GM19043 (cell line): ENCODE measurements at regions not wholly inside any gene's neighbourhood (a gene's known extent, or its start where the extent isn't known, plus 50 kb on each side); places are given as distances from the start of the nearest gene placed in this dataset.

ENCODE experiments used
- ATAC-seq: cut with Tn5 transposase; IDR thresholded peaks from one replicate; pipeline ENCODE4 v1.9.1; 2021; ENCODE audit warnings: low read depth; ENCODE audit not compliant: unreplicated experiment

DNA sequence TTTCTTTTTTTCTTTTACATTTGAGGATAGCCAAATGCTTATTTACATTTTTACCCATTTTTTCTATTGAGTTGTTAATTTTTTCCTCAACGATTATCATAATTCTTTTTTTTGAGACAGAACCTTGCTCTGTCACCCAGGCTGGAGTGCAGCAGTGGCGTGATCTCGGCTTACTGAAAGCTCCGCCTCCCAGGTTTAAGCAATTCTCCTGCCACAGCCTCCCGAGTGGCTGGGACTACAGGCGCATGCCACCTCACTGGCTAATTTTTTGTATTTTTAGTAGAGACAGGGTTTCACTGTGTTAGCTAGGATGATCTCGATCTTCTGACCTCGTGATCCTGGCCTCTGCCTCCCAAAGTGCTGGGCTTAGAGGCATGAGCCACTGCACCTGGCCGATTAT is 208.7 kb downstream of the LIG4 start:
- no peak for ATAC-seq

DNA sequence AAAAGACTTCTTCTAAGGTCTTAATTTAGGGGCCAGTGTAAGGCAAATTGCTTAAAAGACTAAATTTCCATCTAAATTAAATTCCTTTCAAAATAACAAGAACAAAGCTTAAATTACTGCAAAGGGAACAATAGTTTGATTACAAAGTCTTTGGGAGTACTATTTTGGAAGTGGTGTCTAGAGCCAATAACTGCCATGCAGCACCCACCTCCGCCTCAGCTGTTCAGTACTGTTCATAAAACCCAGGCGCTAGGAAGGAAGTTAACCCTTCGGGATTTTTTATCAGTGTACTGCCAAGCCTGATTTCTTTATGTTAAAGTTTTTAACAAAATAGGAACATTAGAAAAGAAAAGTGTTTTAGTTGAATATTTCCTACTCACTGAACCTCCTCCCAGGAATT is 210.1 kb downstream of the LIG4 start:
- ATAC-seq, result no peak

DNA sequence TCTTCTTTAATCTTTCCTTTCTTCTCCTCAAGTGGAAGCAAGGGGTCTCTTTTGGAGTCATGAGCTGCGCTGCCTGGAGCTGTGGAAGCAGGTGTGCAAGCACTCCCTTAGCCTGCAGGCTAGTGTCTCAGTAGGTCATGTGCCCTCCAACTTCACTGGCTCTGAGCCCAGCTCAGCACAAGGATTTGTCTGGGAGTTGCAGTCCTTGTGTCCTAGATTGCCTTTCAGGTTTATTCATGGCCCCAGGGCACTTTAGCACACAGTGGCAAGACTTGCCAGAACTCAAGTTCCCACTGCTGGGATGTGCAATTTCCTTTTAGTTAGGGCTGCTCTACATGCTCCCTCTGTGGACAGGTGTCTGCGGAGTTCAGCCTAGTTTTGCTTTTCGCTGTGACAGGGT is 211.7 kb downstream of the LIG4 start:
- no peak for ATAC-seq

DNA sequence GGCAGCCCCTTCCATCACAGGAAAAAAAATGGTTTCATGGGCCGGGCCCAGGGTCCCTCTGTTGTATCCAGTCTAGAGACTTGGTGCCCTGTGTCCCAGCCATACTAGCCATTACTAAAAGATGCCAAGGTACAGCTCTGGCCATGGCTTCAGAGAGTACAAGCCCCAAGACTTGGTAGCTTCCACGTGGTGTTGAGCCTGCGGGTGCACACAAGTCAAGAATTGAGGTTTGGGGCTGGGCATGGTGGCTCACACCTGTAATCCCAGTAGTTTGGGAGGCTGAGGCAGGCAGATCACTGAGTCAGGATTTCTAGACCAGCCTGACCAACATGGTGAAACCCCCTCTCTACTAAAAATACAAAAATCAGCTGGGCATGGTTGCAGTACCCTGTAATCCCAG is 214.3 kb downstream of the LIG4 start:
- no peak for ATAC-seq

DNA sequence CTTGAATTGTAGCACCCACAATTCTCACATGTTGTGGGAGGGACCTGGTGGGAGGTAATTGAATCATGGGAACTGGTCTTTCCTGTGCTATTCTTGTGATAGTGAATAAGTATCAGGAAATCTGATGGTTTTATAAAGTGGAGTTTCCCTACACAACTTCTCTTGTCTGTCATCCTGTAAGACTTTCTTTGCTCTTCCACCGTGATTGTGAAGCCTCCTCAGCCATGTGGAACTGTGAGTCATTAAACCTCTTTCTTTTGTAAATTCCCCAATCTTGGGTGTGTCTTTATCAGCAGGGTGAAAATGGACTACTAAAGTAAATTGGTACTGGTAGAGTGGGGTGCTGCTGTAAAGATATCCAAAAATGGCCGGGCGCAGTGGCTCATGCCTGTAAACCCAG is 215.6 kb downstream of the LIG4 start:
- ATAC-seq, result no peak

DNA sequence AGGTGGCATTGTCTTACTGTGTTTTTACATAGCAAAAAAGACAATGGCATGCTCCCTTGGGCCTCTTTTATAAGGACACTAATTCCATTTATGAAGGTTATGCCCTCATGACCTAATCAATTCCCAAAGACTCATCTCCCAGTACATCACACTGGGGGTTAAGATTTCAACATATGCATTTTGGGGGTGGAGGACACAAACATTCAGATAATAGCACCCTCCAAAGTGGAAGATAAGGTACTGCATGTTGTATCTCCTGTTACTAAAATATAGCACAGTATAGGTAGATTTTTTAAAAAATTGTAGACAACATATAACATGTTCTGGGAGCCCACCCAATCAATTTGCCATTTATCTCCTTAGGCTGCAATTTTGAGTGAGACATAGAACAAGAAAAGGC is 221.2 kb downstream of the LIG4 start:
- ATAC-seq, result no peak

DNA sequence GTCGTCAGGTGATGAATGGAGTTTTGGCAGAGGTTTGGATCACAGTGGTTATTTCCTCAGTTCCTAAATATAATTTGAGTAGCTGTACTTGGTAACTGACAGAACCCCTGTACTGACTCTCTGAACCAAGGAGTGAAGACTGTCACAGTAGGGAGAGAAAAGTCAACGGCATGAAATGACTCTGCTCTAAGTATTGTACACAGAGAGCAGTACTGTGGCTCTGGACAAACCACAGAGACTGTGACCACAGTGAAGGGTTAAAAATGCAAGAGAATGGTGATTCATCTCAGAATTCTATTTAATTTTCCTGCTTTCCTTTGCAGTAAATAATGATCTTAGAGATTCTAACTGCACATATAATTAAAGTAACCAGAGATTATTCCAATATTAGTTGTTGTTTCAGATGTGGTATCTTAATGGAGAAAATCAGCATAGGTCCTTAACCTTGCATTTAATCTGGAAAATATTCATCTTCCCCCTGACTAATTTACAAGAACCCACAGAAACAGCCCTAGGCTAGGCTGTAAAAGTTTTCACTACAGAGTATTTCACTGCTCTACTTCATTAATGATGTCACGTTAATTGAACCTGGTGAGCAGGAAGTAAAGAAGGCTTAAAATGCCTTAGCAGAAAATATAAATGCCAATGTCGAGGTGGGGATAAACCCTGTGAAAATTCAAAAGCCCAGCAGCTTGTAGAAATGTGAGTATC is 221.9 kb downstream of the LIG4 start:
- peak; percentile 48 for ATAC-seq

DNA sequence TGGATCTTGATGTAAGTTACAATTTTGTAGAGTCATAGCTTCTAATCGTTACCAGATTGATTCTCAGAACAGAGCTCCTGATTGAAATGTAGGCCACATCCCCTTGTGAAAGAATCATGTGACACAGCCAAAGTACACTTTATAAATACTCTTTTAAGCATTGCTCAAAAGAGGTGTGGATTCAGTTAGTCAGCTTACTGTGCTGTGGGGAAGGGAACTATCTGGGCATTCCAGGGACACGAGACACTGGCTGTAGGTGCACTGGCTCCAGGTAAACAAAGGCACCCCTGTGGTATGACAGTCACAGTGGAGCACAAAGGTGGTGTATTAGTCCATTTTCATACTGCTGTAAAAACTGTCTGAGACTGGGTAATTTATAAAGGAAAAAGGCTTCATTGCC is 222.8 kb downstream of the LIG4 start:
- ATAC-seq, result no peak

DNA sequence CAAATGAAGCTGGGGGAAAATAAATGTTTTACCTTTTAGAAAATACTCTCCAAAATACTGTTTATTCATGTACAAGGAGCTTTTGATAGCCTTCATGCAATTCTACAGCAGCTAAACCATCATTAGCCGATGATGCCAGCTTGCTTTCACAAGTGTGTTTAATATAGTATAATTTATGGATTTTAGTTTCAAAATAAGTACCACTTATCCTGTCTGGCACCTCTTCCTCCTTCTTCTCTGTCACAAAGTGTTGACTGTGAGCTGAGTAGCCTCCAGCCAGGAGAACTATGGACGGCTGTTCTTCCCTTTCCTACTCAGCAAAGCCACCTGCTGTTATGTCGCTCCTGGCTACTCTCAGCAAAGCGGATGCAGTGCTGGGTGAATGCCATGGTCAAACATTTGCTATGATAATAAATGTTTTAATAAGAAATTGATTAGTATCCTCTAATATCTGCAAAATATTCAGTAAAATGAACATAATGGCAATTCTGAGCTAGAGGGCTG is 238.2 kb downstream of the LIG4 start:
- no peak for ATAC-seq

DNA sequence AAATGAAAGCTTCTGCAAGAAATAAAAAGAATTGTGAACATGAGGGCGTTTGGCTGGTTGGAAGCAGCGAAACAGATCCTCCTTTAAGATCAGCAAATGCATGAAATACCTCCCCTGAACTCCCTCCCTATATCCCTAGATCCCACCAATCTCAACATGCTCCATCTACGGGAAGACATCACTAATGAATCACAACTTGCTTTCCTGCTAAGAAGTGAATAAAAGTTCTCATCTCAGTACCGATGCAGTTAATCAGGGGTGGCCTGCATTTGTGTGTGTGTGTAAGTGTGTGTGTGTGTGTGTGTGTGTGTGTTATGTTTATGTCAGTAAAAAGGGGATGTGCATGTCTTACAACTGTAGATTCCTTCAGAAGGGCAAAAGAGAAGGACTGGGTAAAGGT is 238.7 kb downstream of the LIG4 start:
- ATAC-seq, result no peak

DNA sequence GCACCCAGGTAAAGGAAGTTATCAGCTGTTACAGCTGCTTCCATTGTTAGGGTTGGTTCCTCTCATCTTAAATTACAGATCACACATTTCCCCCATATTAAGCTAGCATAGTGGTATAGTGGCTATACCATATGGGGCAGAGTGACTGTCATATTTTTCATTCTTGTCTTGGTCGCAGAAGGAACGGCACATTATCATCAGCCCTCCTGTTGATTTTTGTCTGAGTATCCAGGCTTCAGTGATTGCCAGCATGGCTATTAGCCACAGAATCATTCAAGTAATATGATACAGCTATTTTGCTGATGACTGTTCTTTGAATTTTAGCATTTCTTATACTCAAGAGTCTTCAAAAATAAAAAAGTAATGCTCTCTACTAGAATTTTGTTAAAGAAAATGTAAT is 240.9 kb downstream of the LIG4 start:
- no peak for ATAC-seq

DNA sequence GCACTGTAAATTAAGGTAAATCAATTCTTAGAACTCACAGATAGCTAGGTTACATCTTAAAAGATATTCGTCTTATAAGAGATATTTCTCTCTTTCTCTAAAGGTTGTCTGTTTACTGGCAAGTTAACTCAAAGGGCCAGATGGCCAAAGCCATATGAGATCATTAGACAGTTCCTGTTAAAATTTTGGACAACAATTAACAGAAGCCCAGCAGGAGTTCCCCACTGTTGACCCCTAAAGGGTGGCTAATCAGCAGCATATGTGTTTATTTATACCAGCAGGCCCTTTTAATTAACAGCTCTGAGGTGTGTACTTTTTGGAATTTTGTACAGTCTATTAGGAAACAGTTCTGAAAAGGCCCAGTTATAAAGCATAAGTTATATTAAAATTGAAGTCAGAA is 245.8 kb downstream of the LIG4 start:
- ATAC-seq, result no peak

DNA sequence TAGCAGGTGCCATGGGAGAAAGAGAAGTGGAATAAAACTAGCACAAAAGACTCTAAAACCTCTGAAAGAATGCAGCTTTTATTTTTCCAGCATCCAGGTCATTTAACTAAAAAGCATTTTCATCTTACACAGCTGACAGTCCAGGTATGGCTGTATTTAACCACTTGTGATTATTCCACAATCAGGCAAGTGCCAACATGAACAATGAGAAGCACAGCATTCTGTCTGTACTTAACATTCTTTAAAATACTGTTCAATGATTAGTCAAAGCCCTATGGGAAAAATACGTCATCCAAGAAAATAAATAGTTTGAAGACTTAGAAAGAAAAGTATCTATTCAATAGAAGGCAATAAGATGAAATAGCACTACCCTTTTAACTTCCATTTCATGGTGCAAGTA is 246.9 kb downstream of the LIG4 start:
- ATAC-seq, result no peak

DNA sequence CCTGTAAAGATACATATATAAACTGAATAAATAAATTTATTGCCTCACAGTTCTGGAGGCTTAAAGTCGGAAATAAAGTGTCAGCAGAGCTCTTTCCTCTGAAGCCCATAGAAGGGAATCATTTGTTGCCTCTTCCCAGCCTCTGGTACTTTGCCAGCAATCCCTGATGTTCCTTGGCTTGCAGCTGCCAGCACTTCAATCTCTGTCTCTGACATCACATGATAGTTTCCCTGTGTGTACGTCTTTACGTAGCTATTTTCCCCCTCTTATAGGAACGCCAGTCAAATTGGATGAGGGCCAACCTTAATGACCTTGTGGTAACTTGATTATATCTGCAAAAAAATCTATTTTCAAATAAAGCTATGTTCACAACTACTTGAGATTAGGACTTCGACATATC is 250.9 kb downstream of the LIG4 start:
- no peak for ATAC-seq

DNA sequence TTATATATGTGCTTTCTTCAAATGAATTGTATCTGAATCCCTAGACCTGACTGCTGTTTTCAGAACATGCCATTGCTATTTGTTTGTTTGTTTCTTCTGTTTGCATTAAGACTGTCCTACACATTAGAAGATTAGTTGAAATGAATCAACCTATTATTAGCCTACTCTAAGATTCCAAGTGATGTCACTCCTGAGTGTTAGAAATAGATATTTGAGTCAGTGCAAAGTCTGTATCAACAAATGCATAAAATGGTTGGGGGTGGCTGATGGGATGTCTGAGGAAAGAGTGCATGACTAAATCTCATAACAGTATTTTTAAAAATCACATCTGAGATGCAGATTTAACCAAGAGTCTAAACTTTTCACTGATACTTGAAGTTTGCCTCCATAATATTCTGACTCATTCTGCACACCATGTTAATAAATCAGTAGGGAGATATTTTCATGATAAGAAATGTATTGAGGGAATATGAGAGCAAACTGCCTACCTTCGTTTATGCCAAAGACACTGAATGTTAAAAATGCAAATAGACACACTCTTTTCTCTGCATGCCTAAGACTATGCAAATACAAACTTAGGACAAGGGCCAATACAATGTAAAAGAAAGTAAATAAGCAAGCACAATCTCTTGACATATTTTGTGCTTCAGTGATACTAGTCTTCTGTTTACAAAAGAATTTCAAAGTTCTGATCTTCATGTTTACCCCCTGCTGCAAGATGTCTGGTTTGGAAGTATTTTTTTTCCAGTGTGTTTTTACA is 253.3 kb downstream of the LIG4 start:
- ATAC-seq, result no peak

DNA sequence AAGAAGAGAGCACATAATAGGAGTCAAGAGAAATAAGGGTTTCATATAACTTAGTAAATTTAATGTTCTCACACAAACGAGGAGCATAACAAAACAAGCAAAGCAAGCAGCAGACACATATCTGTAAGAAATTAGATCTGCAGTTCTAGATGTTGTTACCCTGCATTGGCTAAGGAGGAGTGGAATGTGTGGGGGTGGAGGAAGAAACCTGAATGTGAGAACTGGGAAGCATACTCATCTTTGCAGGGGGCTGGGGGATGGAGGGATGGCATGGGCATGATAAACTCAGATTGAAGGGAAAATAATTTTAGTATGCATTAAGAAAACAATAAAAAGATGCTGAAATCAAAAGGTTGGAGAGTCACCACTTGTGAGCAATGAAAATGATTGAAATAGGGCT is 255.0 kb downstream of the LIG4 start:
- ATAC-seq, result no peak

DNA sequence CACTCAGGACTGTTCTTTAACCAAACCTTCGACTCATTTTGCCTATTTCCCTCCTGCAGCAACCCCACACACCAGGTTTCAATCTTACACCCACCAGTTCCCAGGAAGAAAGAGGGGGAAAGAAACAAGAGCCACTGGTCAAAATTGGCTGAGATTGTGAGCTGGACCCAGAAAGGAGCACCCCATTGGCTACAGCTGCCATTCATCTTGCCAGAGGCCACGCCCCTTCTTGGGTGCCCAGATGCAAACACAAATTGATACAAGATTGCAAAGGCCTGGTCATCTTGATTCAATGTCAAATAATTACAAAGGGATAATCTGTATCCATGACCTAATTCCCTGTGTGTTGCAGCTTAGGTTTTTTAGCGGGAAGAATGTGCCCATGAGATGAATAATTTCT is 258.4 kb downstream of the LIG4 start:
- ATAC-seq, result no peak

DNA sequence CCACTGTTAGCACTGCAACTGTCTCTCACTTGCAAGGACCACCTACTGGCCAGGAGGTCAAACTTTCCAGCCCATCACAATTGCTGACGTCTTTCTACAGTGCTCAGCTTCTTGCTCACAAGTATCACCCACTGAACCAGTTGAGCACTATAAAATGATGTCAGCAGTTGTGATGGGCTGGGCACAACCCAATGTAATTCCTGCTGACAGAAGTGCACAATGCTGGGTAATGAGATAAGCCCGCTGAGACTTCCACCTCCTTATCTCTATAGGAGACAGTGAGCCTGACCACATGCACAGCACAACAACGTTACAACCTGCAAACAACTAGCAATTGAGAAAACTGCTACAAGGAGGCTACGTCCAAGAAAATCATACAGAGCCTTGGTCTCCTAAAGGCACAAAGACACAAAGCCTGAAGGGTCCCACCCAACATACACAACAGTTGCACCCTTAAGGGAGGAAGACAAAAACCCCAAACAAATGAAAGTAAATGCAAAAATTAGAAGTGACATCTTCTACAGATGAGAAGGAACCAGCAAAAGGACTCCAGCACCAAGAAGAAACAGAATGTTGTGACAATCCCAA is 273.2 kb downstream of the LIG4 start:
- no peak for ATAC-seq

DNA sequence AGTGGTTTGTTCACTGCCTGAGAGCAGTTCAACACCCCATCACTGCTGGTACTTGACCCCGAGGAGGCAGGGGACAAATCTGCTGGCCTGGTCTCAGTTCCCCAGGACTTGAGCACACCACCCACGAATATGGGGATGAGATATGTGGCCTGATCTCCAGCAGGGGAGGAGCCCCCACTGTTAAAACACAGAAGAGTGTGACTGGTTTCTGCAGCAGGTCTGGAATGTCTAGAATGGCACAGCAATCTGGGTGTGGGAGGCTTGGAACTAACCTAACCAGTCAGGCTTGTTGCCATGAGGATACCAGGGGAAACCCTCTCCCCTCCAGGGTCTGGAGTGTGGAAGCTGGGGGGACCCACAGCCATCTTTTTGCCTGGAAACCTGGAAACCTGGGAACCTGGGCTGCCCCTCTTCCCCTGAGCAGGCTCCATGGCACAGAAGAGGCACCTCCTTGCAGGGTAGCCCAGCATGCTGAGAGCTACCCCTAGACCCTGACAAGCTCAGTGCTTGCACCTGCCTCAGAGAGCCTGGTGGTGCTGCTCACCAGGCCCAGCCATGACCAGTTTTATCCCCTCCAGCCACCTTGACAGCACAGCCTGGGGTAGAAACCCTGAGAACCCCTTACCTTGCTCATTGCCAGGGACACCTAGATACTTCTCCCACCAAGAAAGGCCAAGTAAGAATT is 273.8 kb downstream of the LIG4 start:
- ATAC-seq, result no peak

DNA sequence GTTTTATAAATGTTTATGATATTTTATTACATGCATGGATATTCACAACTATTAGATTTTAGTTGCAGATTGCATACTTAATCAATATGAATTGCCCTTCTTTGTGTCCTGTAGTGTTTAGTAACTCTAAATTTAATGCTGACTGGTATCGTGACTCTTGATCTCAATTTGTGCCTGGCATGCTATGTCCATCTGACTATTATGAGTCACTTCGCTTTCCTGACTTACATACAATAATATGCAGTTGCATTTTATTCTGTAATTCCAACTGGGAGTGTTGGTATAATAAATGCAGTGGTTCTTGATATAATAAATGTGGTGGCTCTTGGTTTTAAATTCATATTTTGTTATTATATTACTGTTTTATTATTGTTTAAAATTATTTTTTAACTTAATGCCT is 277.5 kb downstream of the LIG4 start:
- ATAC-seq, result no peak

DNA sequence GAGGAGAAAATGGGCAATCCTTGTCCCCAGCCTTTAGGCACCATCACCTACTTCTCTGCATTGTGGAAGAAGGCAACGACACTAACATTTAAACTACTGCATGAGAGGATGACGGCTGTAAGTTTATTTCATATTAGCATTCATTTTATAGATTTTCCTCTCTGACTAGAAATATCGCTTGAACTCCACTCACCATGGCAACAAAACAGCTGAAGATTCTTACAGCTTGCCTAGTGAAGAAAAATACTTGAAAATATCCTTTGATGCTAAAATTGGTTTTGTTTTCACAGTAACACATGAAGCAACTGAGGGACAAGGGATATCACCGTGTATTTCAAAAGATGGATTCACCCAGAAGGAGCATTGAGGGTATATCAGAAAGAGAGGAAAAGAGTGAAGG is 284.3 kb downstream of the LIG4 start:
- no peak for ATAC-seq
